Amniotic epithelial cell (primary cell): ENCODE measurements at regions not wholly inside any gene's neighbourhood (a gene's known extent, or its start where the extent isn't known, plus 50 kb on each side); places are given as distances from the start of the nearest gene placed in this dataset.
"Not testable (repeated sequence)": the region's sequence is repeated elsewhere in the genome, so short reads cannot be mapped to it uniquely, and the experiment has no call there.

Experiments used
- DNase-seq: peaks from one replicate; pipeline ENCODE4 v3.0.0-alpha.2; 2010; ENCODE audit warnings: low read depth

GRCh38 chr7:136117539-136117938, 140.4 kb upstream of the MTPN start:
- no peak for DNase-seq

DNA sequence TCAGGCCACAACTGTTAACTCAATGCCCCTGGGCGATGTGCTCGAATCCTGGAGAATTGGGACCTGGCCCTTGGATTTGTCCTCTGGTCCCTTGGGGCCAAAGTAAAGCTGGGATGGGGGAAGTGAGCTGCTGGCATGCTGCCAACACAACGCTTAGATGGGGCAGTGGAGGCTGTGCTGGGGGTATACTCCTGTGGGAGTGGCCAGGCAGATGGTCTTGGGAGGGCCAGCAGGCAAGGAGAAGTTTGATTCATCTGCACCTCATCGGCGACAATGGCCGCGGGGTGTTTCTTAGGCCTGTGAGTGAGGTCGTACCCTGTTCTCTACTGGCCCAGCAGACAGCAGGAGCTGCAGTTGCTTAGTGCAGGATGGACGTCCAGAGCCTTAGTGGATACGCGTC, 139.0 kb upstream of the MTPN start:
- DNase-seq: no peak

GRCh38 chr7:136114966-136115762, 138.0 kb upstream of the MTPN start:
- DNase-seq: peak; percentile 62

- not testable (repeated sequence) for DNase-seq
Observed at GRCh38 chr7:136114467-136114866, 137.3 kb upstream of the MTPN start.

- not testable (repeated sequence) for DNase-seq
Observed at GRCh38 chr7:136109037-136109436, 131.9 kb upstream of the MTPN start.

DNA sequence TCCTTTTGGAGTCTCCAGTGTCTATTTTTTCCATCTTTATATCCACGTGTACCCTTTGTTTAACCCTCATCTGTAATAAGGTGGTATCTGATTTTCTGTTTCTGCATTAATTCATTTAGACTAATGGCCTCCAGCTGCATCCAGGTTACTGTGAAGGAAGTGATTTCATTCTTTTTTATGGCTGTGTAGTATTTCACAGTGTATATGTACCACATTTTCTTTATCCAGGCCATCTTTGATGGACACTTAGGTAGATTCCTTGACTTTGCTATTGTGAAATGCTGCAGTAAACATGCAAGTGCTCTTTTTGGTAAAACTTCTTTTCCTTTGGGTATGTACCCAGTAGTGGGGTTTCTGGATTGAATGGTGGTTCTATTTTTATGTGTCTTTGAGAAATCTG, 128.0 kb upstream of the MTPN start:
- DNase-seq: no peak

DNA sequence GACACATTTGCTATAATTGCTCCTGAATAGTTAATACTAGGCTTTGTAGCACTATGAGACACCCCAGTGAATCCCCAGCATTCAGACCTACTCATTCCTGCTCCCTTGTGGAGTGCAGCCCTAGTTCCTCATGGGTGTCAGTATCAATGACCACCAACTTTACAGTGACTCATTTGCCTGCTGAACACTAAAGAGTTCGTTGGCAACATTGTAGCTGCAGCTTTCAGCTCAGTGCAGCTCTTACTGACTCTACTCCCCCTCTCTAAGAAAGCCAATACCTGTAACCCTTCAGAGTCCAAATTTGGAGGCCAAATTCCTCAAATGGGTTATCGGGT, 127.1 kb upstream of the MTPN start:
- DNase-seq: peak; percentile 8

- no peak for DNase-seq
Observed at GRCh38 chr7:136103545-136104268, 126.5 kb upstream of the MTPN start.

GRCh38 chr7:136102881-136103280, 125.7 kb upstream of the MTPN start:
- DNase-seq: no peak

DNA sequence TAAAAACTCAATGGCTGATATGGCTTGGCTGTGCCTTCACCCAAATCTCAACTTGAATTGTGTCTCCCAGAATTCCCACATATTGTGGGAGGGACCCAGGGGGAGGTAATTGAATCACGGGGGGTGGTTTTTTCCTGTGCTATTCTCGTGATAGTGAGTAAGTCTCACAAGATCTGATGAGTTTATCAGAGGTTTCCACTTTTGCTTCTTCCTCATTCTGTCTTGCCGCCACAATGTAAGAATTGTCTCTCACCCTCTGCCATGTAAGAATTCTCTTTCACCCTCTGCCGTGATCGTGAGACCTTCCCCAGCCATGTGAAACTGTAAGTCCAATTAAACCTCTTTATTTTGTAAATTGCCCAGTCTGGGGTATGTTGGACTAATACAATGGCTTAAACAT, 115.6 kb upstream of the MTPN start:
- not testable (repeated sequence) for DNase-seq

GRCh38 chr7:136087881-136088280, 110.7 kb upstream of the MTPN start:
- no peak for DNase-seq

- DNase-seq: peak; percentile 93
Observed at GRCh38 chr7:136086712-136087111, 109.6 kb upstream of the MTPN start.

- DNase-seq: no peak
Observed at GRCh38 chr7:136079934-136080333, 102.8 kb upstream of the MTPN start.

DNA sequence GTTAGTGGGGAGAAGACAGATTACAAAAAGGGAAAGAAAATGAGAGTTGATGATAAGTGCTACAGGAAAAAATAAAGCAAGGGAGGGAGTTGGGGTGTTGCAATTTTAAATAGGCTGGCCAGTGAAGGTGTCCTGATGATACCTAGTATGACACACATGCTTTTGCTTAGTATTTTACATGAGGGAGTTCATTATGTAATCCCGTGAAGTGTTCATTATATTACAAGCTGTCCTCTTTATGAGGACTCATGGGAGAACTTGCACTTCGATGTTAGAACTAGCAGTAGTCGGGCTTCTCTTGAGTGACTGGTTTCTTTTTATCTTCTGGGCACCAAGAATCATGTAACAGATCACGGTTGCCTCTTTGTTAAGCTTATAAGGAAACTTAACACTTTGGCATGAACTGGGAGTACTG, 102.3 kb upstream of the MTPN start:
- DNase-seq: no peak

DNA sequence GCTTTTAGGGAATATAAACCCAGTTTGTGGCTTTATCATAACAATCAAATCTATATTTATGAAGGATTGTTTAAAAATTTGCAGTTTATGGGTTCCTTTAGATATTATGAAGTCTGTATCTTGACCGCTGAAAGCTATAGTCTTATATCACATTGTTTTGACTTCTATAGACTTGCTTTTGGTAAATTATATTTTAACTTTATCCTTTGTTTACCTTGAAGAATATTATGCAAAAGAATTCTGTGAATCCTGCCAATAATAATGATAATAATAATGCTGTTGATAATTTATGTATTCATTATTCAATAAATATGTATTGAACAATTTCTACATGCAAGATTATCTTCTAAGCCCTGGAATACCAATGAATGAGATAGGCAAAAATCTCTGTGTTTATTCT, 101.9 kb upstream of the MTPN start:
- no peak for DNase-seq

- DNase-seq: no peak
Observed at GRCh38 chr7:136078630-136079029, 101.5 kb upstream of the MTPN start.

DNA sequence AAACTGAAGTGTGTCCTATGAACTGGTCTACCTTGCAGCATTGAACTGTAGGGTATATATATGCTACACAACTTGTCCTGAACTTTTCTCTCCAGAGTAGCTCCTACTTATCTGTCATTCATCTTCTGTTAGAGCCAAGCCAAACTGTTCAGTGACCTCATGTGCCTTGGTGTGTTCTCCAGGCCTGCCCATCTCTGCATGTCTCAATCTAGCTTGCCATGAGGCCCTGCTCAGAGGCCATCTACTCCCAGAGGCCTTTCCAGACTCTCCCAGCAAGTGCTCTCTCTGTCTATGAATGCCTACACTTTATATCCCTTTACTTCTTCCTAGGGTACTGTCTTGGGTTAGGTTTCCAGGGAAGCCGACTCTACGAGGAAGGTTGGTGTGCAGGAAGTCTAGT, 99.8 kb upstream of the MTPN start:
- no peak for DNase-seq

- DNase-seq: no peak
Observed at GRCh38 chr7:136074843-136075242, 97.7 kb upstream of the MTPN start.

DNA sequence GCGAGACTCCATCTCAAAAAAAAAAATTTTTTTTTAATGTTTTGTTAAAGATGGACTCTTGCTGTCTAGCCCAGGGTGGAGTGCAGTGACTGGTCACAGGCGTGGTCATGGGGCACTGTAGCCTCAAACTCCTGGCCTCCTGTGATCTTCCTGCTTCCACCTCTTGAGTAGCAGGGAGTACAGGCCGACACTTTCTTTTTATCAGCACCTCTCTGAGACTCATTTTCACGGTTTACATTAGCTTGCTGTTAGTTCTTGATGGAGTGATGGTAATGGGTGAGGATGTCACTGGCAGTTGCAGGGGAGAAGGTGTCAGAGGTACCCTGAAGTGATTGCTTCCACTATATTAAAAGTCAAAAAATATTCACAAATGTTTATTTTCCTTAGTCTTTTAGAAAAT, 95.3 kb upstream of the MTPN start:
- DNase-seq: no peak

GRCh38 chr7:136070736-136071505, 93.8 kb upstream of the MTPN start:
- DNase-seq: peak; percentile 85

- no peak for DNase-seq
Observed at GRCh38 chr7:136069840-136070529, 92.8 kb upstream of the MTPN start.

- DNase-seq: no peak
Observed at GRCh38 chr7:136067277-136067676, 90.1 kb upstream of the MTPN start.
